Activated CD4-positive, alpha-beta T cell treated with anti-CD3 and anti-CD28 coated beads for 48 hours (primary cell): ENCODE measurements at regions not wholly inside any gene's neighbourhood (a gene's known extent, or its start where the extent isn't known, plus 50 kb on each side); places are given as distances from the start of the nearest gene placed in this dataset.
A peak's percentile ranks its signal among the peaks of the same experiment; 100 is the strongest.
"Not testable (repeated sequence)": the region's sequence is repeated elsewhere in the genome, so short reads cannot be mapped to it uniquely, and the experiment has no call there.

Experiments used
- DNase-seq: peaks from one replicate; pipeline ENCODE4 v3.0.0-alpha.2; 2020

DNA sequence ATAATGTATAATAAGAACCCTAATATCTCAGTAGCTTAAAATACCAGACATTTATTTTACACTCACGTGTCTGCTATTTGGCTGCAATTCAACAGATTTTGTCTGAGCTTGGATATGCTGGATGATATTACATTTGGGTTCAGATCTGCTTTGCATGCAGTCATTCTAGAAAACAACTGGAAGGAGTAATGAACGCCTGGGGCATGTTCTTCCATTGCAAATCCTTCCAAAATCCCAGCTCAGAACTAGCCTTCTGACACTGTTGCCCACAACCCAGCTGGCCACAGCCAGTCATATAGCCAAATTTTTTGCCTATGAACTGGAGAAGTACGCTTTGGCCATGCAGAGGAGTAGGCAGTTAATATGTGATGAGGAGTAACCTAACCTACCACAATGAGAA is 597.8 kb upstream of the VRK2 start:
- DNase-seq = no peak

DNA sequence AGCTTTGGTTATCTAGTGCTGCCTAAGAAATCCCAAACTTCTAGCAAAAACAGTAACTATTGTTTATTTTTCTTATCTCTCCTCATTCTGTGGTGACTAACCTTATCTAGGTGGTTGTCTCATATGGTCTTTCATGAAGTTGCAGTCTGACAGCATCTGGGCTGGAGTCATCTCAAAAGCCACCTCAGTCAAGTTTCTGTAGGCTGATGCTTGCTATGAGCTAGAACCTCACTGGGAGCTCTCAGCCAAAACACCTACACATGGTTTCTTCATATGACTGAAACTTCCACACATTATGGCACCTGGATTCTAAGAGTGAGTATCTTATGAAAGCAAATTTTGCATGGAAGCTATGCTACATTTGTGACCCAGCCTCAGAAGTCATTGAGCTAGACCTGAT is 596.4 kb upstream of the VRK2 start:
- peak; percentile 9 for DNase-seq

- no peak for DNase-seq
Observed at GRCh38 chr2:57452634-57453033, 594.0 kb upstream of the VRK2 start.

GRCh38 chr2:57453945-57454344 is 592.7 kb upstream of the VRK2 start:
- DNase-seq = no peak

DNA sequence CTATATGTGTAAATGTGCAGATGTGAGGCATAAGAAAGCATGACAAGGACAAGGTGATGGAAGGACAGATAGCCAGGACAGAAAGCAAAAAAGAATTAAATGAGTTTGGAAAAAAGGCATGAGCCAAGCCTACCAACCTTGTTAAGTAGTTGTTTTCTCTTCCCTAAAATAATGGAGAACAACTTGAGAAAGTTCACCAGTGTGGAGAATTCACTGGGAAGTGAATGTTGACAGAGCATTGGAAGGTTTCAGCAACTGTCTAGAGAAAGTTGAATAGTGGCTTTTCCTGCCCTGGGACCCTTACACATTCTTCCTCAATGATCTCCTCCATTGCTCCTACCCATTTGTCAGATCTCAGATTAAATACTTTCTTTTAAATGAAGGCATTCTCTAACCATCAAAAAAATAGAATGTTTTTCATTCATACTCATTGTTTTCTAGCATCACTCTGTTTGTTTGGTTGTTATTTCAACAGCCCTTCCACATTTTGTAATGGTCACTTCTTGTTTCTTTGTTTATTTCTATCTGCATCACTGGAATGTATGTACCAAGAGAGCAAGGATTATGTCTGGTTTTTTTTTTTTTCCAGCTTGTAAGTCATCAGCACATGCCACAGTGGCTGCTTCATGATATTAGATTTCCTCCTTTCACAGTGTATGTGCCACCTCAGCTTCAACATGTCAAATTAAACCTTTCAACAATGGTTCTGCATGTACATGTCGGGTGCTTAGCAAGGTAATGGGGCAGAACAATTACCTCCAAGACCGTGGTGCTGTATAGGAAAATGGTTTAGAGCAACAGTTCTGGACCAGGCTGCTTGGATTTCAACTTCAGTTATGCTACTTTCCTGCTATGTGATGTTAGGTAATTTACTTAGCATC is 586.0 kb upstream of the VRK2 start:
- DNase-seq = no peak

GRCh38 chr2:57461624-57462023 is 585.0 kb upstream of the VRK2 start:
- DNase-seq = no peak

GRCh38 chr2:57465067-57465466 is 581.5 kb upstream of the VRK2 start:
- no peak for DNase-seq

DNA sequence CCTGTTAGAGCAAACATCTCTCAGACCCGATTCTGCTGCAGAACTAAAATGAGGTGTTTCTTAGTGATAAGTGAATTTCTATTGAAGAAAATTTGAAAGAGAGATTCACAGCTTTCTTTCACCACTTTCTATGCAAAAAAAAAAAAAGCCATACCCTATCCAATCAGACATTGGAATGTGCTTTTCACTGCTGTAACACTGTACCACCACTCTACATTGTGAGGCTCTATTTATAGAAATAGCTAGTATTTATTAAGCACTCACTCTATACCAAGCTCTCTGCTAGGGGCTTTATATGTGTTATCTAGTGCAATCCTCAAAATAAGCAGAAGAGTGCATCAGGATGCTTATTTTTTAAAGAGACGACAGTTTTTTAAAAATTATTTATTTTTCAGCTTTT is 580.6 kb upstream of the VRK2 start:
- no peak for DNase-seq

DNA sequence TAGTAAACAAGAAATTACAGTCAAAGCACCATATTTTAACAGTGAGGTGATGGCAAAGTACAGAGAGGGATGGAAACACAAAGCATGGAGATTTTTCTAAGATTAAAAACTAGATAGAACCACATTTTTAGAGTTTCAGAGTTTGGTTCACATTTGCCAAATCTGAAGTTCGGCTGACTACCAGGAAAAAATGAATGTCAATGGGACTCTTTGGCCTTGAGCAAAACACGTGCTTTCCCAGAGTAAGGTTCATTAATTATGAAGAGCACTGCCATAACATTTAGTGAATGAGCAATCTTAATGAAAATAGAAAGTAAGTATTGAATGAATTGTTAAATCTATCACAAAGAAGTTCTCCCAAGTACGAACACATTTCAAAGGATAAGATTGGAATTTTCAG is 571.2 kb upstream of the VRK2 start:
- no peak for DNase-seq

DNA sequence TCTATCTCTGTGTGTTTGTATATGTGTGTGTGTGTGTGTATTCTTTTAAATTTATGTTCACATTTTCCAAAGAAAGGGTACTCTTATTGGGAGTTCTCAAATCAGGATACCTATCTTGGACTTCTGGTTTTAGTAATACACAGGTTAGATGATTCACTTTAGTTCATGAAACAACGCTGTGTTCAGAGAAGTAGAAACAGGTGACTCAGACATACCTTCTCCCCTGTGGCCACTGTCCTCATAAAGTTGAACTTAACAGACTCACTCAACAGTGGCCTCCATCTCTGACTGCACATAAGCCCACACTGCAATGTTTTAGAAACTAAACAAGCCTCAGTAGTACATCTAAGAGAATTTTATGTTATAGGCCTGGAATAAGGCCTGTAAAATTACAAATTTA is 566.6 kb upstream of the VRK2 start:
- DNase-seq = no peak

DNA sequence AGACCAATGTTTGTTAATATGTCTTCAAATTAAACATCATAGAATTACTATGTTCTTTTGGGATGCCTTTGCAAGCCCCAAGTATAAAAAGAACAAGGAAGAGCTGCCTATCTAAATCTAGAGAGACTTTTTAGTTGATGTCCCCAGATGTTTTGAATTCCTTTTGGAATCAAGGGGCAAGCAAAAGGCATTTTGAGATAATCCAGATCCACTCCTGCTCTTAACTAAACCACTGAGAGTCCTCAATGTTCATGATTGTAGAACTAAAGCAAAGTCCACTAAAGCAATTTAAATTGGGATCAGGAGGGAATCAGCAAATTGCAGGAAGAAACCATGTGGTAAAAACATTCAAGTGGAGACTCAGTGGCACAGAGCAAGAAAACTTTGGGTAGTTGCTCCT is 558.5 kb upstream of the VRK2 start:
- DNase-seq = no peak

GRCh38 chr2:57490741-57491140 is 555.9 kb upstream of the VRK2 start:
- DNase-seq = no peak

DNA sequence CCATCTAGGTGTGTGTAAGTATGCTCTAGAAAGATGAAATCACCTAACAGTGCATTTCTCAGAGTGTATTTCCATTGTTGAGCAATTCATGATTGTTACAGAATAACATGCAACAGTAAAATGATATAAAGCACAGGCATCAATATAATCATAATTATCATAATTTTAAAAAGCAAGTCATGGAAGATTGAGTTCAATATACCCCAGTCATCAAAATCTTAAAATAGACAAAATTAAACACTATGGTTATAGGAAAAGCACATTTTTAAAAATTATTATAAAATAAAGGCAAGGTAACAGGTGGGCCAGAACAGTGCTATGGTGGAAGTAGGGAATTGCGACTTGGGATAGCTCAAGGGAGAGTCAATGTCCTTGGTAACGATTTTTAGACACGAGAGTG is 555.4 kb upstream of the VRK2 start:
- no peak for DNase-seq

DNA sequence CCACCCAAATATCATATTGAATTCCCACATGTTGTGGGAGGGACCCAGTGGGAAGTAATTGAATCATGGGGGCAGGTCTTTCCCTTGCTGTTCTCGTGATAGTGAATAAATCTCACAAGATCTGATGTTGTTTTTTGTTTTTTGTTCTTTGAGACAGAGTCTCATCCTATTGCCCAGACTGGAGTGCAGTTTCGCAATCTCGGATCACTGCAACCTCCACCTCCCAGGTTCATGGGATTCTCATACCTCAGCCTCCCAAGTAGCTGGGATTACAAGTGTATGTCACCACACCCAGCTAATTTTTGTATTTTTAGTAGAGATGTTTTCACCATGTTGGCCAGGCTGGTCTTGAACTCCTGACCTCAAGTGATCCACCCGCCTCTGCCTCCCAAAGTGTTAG is 552.6 kb upstream of the VRK2 start:
- DNase-seq = not testable (repeated sequence)

GRCh38 chr2:57497489-57498096 is 549.0 kb upstream of the VRK2 start:
- peak; percentile 51 for DNase-seq

DNA sequence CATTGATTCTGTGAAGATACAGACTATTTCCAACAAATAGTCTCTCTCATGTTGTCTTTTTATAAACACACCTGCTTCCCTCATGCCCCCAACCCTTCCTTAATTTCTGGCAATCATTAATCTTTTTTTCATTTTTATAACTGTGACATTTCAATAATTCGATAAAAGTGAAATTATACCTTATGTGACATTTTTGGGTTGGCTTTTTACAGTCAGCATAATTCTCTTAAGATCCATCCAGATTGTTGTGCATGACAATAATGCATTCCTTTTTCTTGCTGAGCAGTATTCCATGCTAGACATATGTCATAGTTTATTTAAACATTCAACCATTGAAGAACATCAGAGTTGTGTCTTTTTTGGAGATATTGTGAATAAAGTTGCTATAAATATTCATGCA is 541.8 kb upstream of the VRK2 start:
- DNase-seq = no peak

GRCh38 chr2:57509189-57509588 is 537.4 kb upstream of the VRK2 start:
- DNase-seq = no peak

- no peak for DNase-seq
Observed at GRCh38 chr2:57510704-57511103, 535.9 kb upstream of the VRK2 start.

- DNase-seq = no peak
Observed at GRCh38 chr2:57515366-57515765, 531.2 kb upstream of the VRK2 start.

DNA sequence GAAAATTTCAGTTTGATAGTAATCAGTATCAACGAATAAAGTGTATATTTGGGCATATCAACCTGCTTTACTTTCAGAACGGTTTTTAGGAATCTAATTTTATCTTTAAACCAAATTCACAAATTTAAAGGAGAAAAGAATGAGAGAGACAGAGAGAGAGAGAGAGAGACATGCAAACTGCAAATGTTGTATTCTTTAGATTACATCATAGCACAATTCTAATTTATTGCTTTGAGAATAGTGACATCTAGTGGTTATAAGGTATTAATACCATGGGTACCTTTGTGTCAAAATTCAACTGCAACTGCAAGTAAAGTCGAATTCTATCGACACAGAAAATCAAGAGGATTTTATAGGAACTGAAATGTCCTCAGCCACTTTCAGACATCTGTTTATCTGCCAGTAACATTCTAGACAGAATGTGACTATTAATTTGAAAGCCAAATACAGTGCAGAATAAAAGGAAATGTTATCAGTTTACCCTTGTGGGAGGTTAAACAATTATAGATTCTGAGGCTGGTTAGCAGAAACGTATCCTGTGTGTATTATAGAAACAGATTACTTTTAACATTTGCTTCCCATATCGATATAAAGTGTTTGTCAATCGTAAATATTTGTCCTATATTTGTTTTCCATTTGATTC is 529.8 kb upstream of the VRK2 start:
- no peak for DNase-seq

- no peak for DNase-seq
Observed at GRCh38 chr2:57523304-57523703, 523.3 kb upstream of the VRK2 start.

- no peak for DNase-seq
Observed at GRCh38 chr2:57527685-57528084, 518.9 kb upstream of the VRK2 start.

- DNase-seq = no peak
Observed at GRCh38 chr2:57528499-57528898, 518.1 kb upstream of the VRK2 start.

DNA sequence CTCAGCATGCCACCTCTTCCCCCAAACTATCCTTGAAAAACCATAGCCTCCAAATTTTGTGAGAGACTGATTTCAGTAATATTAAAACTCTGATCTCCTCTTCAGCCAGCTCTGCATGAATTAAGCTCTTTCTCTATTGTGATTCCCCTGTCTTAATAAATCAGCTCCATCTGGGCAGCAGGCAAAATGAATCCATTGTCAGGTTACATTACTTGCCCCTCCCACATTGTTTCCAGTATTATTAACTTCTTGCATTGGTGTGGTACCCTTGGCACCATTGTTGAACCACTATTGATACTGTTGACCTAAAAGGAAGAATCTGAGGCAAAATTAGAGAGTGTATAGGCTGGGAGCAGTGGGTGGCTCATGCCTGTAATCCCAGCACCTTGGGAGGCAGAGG is 512.2 kb upstream of the VRK2 start:
- no peak for DNase-seq
